Dedifferentiated amniotic fluid mesenchymal stem cell (primary cell): ENCODE measurements at regions not wholly inside any gene's neighbourhood (a gene's known extent, or its start where the extent isn't known, plus 50 kb on each side); places are given as distances from the start of the nearest gene placed in this dataset.
"Not testable (repeated sequence)": the region's sequence is repeated elsewhere in the genome, so short reads cannot be mapped to it uniquely, and the experiment has no call there.

Source experiments
- DNase-seq: peaks from one replicate; pipeline ENCODE4 v3.0.0-alpha.2; 2016; ENCODE audit errors: extremely low spot score

GRCh38 chr20:23151008-23151703 lies 65.0 kb upstream of the CD93 start:
- DNase-seq = no peak

- no peak for DNase-seq
These were observed 64.3 kb upstream of the CD93 start for GRCh38 chr20:23150304-23151007.

- no peak for DNase-seq
These were observed 63.6 kb upstream of the CD93 start for GRCh38 chr20:23149623-23150279.

- DNase-seq = no peak
These were observed 62.8 kb upstream of the CD93 start for GRCh38 chr20:23148731-23149570.

- DNase-seq = peak; percentile 20
These were observed 62.0 kb upstream of the CD93 start for GRCh38 chr20:23147964-23148730.

DNA sequence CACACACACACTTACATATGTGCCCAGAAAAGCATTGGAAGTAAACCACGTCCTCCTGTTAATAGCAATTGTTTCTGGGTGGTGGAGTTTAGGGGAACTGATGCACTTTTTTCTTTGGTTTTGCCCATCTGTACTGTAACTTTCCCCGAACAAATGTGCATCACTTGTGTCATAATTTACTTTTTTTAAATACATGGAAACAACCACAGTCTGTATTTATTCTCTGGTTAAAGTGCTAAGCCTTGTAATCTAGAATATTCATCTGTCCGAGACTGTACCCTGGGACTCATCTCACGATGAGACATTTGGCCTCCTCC lies 61.5 kb upstream of the CD93 start:
- DNase-seq = no peak

- no peak for DNase-seq
These were observed 60.9 kb upstream of the CD93 start for GRCh38 chr20:23146857-23147637.

- no peak for DNase-seq
These were observed 60.1 kb upstream of the CD93 start for GRCh38 chr20:23146181-23146580.

DNA sequence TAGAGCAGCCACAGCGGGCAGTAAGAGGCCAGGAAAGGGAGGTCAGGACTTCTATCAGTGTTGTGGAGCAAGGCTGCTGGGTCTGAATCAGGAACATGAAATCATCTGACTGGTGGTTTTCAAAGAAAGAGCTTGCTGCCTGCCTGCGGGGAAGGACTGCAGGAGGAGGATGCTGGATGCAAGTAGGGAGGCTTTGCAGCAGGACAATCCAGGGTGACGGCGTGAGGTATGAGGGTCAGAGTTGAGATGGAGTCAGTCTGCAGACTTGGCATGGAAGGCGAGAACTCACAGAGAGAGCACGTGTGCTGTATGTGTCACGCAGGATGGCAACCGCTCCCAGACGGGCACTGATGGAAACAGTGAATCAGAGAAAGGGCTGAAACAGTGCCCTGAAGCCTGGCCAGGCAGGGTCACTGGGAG lies 59.2 kb upstream of the CD93 start:
- DNase-seq = peak; percentile 73

DNA sequence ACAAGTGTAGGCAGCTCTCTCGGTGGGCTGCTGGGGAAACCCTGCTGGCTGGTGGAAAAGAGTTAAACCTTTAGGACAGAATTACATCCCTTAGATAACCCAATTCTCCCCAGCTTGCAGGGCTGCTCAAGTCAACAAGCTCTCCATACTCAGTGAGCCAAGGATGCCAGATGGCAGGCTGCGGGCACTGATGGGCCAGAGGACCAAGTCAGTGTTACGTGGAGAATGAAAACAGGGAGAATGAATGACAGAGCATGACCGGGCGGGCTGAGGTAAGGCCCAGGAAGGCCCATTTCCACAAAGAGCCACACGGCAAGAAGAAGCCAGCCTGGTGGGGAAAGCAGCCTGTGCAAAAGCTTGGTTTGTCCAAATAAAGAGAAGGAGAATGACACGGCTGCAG lies 58.7 kb upstream of the CD93 start:
- DNase-seq = no peak

DNA sequence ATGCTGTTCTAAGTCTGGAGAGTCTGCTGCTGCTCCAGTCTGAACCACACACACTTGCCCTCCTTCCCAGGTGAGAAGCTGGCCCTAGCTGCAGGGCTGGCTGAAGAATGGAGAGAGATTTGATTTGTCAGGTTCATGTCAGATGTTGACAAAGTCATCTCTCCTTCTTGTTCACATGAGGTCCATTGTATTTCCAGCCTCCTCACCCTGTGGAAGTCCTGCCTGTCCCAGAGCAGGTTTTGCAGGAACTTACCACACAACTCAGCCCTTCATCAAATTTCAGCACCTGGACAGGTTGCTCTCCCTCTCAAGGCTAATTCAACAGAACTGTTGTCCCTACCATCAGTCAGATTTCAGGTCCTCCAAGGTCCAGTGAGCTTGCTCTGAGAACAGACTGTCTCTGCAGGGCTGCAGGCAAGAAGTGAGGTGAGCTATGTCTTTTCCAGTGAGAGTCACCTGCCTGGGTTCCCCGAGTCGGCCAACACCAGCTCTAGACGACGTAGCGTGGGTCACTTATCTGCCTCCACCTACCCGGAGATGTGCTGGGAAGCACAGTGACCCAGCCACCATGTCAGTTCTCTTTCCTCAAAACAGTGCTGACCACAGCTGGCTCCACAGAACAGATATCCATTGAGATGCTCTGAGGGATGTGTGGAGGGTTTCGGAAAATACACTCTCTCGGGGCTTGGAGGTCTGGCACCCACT lies 58.0 kb upstream of the CD93 start:
- DNase-seq = no peak

DNA sequence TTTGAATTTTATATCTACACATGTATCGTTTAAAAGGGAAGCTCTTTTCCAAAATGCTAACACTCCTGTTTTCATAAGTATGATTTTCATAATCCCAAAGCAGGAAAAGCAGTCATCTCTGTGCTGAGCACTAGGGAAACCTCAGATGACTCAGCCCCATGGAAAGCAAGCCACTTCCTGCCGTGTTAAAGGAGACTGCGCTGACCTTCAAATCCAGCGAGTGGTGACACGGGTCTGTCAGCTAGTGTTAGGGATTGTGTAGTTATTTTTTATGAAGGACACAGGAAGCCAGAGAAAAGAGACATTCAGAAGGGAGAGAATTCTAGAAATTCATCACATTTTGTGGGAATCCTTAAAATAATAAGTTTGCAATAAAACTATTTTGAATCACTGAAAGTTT lies 57.0 kb upstream of the CD93 start:
- DNase-seq = peak; percentile 74

- no peak for DNase-seq
These were observed 56.3 kb upstream of the CD93 start for GRCh38 chr20:23142162-23143050.

GRCh38 chr20:23141450-23142161 lies 55.5 kb upstream of the CD93 start:
- DNase-seq = no peak

- DNase-seq = no peak
These were observed 54.9 kb upstream of the CD93 start for GRCh38 chr20:23140991-23141390.

DNA sequence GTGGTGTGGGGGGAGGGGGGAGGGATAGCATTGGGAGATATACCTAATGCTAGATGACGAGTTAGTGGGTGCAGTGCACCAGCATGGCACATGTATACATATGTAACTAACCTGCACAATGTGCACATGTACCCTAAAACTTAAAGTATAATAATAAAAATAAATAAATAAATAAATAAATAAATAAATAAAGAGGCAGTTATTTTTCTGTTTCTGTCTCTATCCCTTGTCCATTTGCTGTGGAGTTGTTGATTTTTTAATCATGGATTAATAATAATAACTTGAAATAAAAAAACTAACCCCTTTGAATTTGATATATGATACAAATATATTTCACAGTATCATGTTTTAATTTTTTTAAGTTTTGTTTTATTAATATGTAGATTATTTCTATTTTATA lies 53.9 kb upstream of the CD93 start:
- DNase-seq = not testable (repeated sequence)

DNA sequence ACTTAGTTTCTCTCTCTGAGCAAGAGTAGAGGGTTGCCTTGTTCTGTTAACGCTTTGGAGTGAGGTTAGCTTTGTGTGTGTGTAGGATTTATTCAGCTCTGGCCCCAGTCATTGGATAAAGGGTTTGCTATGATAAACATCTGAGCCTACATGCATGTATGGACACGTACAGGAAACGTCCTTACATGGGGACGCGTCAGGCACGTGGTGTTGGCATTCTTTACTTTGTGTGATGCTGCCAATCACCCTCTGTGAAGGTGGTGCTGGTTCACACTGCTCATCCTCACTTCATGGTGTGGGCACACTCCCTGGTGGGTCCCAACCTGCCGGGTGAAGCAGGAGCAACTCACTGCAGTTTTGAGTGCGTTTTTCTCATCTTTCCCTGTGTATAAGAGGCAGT lies 53.4 kb upstream of the CD93 start:
- DNase-seq = no peak

DNA sequence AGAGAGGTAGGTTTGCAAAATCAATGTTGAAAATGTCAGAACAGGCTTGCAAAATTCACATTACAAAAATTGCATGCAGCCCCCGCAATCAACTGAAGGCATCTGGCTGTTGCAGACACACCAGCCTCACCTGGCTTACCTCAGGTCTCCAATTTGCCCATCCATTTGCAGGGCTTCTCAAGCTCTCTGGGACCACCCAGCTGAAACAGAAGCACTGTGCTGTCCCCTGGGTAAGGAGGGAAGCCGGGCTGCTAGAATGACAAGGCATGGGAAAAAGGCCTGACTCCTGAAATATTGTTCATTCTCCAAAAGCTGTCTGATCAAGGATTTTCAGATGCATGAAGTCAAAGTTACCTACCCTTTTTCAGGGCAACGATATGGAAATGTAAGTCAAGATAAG lies 52.6 kb upstream of the CD93 start:
- no peak for DNase-seq
